ENCODE measurements at regions not wholly inside any gene's neighbourhood (a gene's known extent, or its start where the extent isn't known, plus 50 kb on each side); places are given as distances from the start of the nearest gene placed in this dataset.

DNA sequence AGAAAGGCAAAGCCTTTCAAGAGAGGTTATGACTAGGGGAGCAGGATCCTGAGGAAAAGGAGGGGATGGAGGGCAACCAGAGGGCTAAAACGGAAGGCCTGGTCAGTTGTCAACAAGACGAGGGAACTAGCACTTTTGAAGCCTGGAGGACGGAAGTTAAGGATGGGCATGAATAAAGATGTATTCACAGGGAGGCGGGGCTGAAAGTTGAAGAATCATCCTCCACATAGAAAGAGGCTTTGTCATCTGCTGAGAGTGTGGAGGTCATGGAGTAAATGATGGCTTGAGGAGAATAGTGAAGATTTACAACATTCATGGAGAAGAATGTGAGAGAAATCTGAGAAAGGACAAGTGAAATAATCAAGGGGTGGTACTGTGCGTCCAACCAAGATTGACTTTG, 137.5 kb downstream of the MAGEB17 start:
- Mint-ChIP-seq H3K9me3 (no peaks in the 10 kb centered on the region), H3K4me3 (no peak overlapping the region), H3K27ac (no peak overlapping the region), H3K27me3 (no peaks in the 10 kb centered on the region), H3K36me3 (ENCODE audit: low read depth) (no peaks in the 10 kb centered on the region), H3K4me1 (no peaks in the 10 kb centered on the region)
- POLR2A ChIA-PET = no interaction called here
- no peak for DNase-seq
- CTCF ChIA-PET = no interaction called here

- ChIA-PET CTCF (no interaction called here), POLR2A (no interaction called here)
- H3K27ac Mint-ChIP-seq = no peak overlapping the region
- H3K9me3 Mint-ChIP-seq = no peaks in the 10 kb centered on the region
- no peaks in the 10 kb centered on the region for H3K27me3 Mint-ChIP-seq
- no peaks in the 10 kb centered on the region for H3K36me3 Mint-ChIP-seq (ENCODE audit: low read depth)
- H3K4me3 Mint-ChIP-seq = no peak overlapping the region
- no peak for DNase-seq
- H3K4me1 Mint-ChIP-seq = no peaks in the 10 kb centered on the region
Measured at GRCh38 chrX:16305187-16305586, 137.9 kb downstream of the MAGEB17 start.

- no peak overlapping the region for H3K27ac Mint-ChIP-seq
- no peaks in the 10 kb centered on the region for H3K9me3 Mint-ChIP-seq
- no peak for DNase-seq
- H3K27me3 Mint-ChIP-seq = no peaks in the 10 kb centered on the region
- H3K4me1 Mint-ChIP-seq = no peaks in the 10 kb centered on the region
- CTCF ChIA-PET = no interaction called here
- H3K4me3 Mint-ChIP-seq = no peak overlapping the region
- H3K36me3 Mint-ChIP-seq (ENCODE audit: low read depth) = no peaks in the 10 kb centered on the region
- POLR2A ChIA-PET = no interaction called here
Measured at GRCh38 chrX:16307950-16308349, 140.7 kb downstream of the MAGEB17 start.

DNA sequence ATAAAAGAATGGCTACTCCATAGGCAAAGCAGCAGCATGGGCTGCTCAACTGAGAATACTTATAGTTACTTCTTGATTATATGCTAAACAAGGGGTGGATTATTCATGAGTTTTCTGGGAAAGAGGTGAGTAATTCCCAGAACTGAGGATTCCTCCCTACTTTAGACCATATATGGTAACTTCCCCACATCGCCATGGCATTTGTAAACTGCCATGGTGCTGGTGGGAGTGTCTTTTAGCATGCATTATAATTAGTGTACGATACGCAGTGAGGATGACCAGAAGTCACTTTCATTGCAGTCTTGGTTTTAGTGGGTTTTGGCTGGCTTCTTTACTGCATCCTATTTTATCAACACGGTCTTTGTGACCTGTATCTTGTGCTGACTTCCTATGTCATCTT, 141.5 kb downstream of the MAGEB17 start:
- no peak overlapping the region for H3K4me3 Mint-ChIP-seq
- no peaks in the 10 kb centered on the region for H3K36me3 Mint-ChIP-seq (ENCODE audit: low read depth)
- CTCF ChIA-PET = no interaction called here
- H3K4me1 Mint-ChIP-seq = no peaks in the 10 kb centered on the region
- DNase-seq = no peak
- no peak overlapping the region for H3K27ac Mint-ChIP-seq
- H3K9me3 Mint-ChIP-seq = no peaks in the 10 kb centered on the region
- no peaks in the 10 kb centered on the region for H3K27me3 Mint-ChIP-seq
- POLR2A ChIA-PET = no interaction called here

GRCh38 chrX:16310326-16310725, 143.0 kb downstream of the MAGEB17 start:
- no peaks in the 10 kb centered on the region for H3K4me1 Mint-ChIP-seq
- H3K4me3 Mint-ChIP-seq = no peak overlapping the region
- ChIA-PET POLR2A (no interaction called here), CTCF (no interaction called here)
- no peaks in the 10 kb centered on the region for H3K9me3 Mint-ChIP-seq
- H3K27ac Mint-ChIP-seq = no peak overlapping the region
- no peaks in the 10 kb centered on the region for H3K36me3 Mint-ChIP-seq (ENCODE audit: low read depth)
- H3K27me3 Mint-ChIP-seq = no peaks in the 10 kb centered on the region
- DNase-seq = no peak

DNA sequence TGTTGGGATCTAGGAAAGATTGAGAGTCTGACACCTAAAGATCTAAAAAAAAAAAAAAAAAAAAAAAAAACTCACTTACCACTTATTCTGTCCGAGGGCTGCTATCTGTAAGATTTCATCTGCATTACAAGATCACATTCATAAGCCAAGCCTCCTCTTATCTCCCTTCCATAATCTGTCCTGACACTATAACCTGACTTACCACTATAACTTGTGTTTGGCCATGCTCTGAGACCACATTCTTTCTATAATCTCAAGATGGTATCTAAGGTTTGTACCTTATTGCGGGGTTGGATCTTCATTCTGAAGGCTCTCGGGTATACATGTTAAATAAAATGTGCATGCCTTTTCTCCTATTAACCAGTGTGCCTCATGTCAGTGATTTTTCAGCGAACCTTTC, 144.4 kb downstream of the MAGEB17 start:
- no peaks in the 10 kb centered on the region for H3K27me3 Mint-ChIP-seq
- POLR2A ChIA-PET = no interaction called here
- H3K9me3 Mint-ChIP-seq = no peaks in the 10 kb centered on the region
- H3K4me3 Mint-ChIP-seq = no peak overlapping the region
- CTCF ChIA-PET = no interaction called here
- no peak overlapping the region for H3K27ac Mint-ChIP-seq
- DNase-seq = no peak
- H3K4me1 Mint-ChIP-seq = no peaks in the 10 kb centered on the region
- H3K36me3 Mint-ChIP-seq (ENCODE audit: low read depth) = no peaks in the 10 kb centered on the region

DNA sequence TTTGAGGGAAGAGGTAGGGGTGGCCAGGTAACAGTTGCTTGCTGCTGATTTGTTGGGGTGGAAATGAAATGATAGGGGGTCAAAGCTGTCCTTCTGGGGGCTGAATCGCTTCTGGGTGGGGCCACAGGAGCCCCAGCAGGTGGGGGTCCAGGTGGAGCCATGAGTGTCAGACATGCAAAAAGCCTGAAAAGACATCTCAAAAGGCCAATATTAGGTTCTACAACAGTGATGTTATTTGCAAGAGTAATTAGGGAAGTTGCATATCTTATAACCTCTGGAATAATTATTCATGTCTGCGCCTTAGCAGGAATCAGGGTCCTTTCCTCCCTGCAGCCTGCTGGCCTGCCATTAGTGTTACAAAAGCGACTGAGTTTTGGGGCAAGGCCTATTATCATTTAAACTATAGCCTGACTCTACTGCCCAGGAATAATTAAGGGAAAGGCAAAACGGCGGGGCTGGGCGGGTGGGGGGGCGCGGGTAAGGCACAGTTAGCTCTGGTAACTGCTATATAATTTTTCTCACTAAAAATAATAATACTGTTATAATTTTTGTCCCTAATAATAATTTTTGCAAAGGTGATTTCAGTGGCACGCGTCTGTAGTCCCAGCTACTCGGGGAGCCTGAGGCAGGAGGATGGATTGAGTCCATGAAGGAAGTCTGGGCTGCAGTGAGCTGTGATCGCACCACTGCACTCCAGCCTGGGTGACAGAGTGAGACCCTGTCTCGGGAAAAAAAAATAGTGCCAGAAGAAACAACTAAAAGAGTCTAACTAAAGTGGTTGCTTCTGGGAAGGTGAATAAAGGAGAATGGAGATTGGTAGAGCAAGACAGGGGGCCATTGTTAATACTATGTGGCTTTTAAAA, 145.7 kb downstream of the MAGEB17 start:
- H3K27ac Mint-ChIP-seq = no peak overlapping the region
- H3K27me3 Mint-ChIP-seq = no peaks in the 10 kb centered on the region
- H3K36me3 Mint-ChIP-seq (ENCODE audit: low read depth) = no peaks in the 10 kb centered on the region
- no peak overlapping the region for H3K4me3 Mint-ChIP-seq
- no peak for DNase-seq
- ChIA-PET POLR2A (no interaction called here), CTCF (no interaction called here)
- H3K9me3 Mint-ChIP-seq = no peaks in the 10 kb centered on the region
- no peaks in the 10 kb centered on the region for H3K4me1 Mint-ChIP-seq

GRCh38 chrX:16316331-16316730, 149.1 kb downstream of the MAGEB17 start:
- Mint-ChIP-seq H3K9me3 (no peaks in the 10 kb centered on the region), H3K4me3 (no peak overlapping the region), H3K36me3 (ENCODE audit: low read depth) (no peaks in the 10 kb centered on the region), H3K4me1 (no peaks in the 10 kb centered on the region), H3K27me3 (no peaks in the 10 kb centered on the region), H3K27ac (no peak overlapping the region)
- POLR2A ChIA-PET = no interaction called here
- no peak for DNase-seq
- CTCF ChIA-PET = no interaction called here

- H3K4me3 Mint-ChIP-seq = no peak overlapping the region
- no peaks in the 10 kb centered on the region for H3K27me3 Mint-ChIP-seq
- H3K27ac Mint-ChIP-seq = no peak overlapping the region
- ChIA-PET CTCF (no interaction called here), POLR2A (no interaction called here)
- no peak for DNase-seq
- H3K36me3 Mint-ChIP-seq (ENCODE audit: low read depth) = no peaks in the 10 kb centered on the region
- no peaks in the 10 kb centered on the region for H3K9me3 Mint-ChIP-seq
- H3K4me1 Mint-ChIP-seq = no peaks in the 10 kb centered on the region
Measured at GRCh38 chrX:16319929-16320328, 152.6 kb downstream of the MAGEB17 start.

GRCh38 chrX:16320765-16321355, 153.6 kb downstream of the MAGEB17 start:
- H3K4me3 Mint-ChIP-seq = no peak overlapping the region
- no peaks in the 10 kb centered on the region for H3K36me3 Mint-ChIP-seq (ENCODE audit: low read depth)
- H3K27ac Mint-ChIP-seq = no peak overlapping the region
- no peaks in the 10 kb centered on the region for H3K9me3 Mint-ChIP-seq
- CTCF ChIA-PET = no interaction called here
- H3K27me3 Mint-ChIP-seq = no peaks in the 10 kb centered on the region
- DNase-seq = no peak
- POLR2A ChIA-PET = no interaction called here
- H3K4me1 Mint-ChIP-seq = no peaks in the 10 kb centered on the region

- CTCF ChIA-PET = no interaction called here
- no peaks in the 10 kb centered on the region for H3K36me3 Mint-ChIP-seq (ENCODE audit: low read depth)
- no peaks in the 10 kb centered on the region for H3K27me3 Mint-ChIP-seq
- POLR2A ChIA-PET = no interaction called here
- H3K4me3 Mint-ChIP-seq = no peak overlapping the region
- no peaks in the 10 kb centered on the region for H3K4me1 Mint-ChIP-seq
- no peaks in the 10 kb centered on the region for H3K9me3 Mint-ChIP-seq
- DNase-seq = no peak
- H3K27ac Mint-ChIP-seq = no peak overlapping the region
Measured at GRCh38 chrX:16333453-16333852, 166.2 kb downstream of the MAGEB17 start.

- Mint-ChIP-seq H3K27ac (no peak overlapping the region), H3K4me1 (no peaks in the 10 kb centered on the region), H3K27me3 (no peaks in the 10 kb centered on the region), H3K9me3 (no peaks in the 10 kb centered on the region), H3K4me3 (no peak overlapping the region), H3K36me3 (ENCODE audit: low read depth) (no peaks in the 10 kb centered on the region)
- DNase-seq = no peak
- CTCF ChIA-PET = no interaction called here
- POLR2A ChIA-PET = no interaction called here
Measured at GRCh38 chrX:16335181-16335580, 167.9 kb downstream of the MAGEB17 start.

DNA sequence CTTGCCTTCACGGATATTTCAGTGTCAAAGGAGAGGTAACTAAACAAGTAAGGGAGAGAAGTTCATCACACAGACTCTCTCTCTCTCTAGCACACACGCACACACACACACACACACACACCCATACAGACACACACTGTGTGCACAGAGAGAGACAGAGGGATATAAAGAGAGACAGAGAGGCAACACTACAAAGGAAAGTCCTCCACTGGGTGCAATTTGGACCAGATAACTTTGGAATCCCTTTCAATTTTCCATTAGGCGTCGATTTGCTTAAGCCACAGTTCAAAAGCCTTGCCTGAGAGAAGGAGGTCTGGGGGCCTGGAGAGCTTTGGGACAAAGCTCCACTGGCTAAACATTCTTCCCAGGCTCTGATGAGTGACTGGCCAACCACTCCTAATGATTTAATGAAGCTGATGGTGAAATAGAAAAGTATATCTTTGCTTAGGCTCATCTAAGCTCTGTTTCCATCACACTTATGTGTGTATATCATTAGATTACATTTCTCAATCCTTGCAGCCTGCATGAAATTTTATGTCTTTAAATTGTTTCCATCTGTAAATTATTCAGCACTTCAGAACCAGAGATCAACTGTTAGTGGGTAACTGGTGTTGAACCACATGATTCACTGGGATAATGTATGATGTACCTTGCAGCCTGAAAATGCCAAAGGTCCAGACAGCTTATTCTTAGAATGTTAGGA, 180.8 kb downstream of the MAGEB17 start:
- ChIA-PET CTCF (no interaction called here), POLR2A (no interaction called here)
- Mint-ChIP-seq H3K36me3 (ENCODE audit: low read depth) (no peaks in the 10 kb centered on the region), H3K27me3 (no peaks in the 10 kb centered on the region), H3K27ac (no peak overlapping the region), H3K4me3 (no peak overlapping the region), H3K4me1 (no peaks in the 10 kb centered on the region), H3K9me3 (no peaks in the 10 kb centered on the region)
- DNase-seq = no peak

GRCh38 chrX:16357902-16358301, 190.6 kb downstream of the MAGEB17 start:
- CTCF ChIA-PET = no interaction called here
- no peaks in the 10 kb centered on the region for H3K9me3 Mint-ChIP-seq
- no peak overlapping the region for H3K4me3 Mint-ChIP-seq
- no peaks in the 10 kb centered on the region for H3K36me3 Mint-ChIP-seq (ENCODE audit: low read depth)
- DNase-seq = no peak
- no peaks in the 10 kb centered on the region for H3K27me3 Mint-ChIP-seq
- no peak overlapping the region for H3K27ac Mint-ChIP-seq
- POLR2A ChIA-PET = no interaction called here
- no peaks in the 10 kb centered on the region for H3K4me1 Mint-ChIP-seq

All from activated CD4-positive, alpha-beta memory T cell treated with anti-CD3 and anti-CD28 coated beads, Interleukin-2, amount 10 ng/mL, durations not matched to agents 7 days and 5 days (primary cell).